Brain microvascular endothelial cell (primary cell): ENCODE measurements at regions not wholly inside any gene's neighbourhood (a gene's known extent, or its start where the extent isn't known, plus 50 kb on each side); places are given as distances from the start of the nearest gene placed in this dataset.

ENCODE experiments used
- DNase-seq: peaks from one replicate; pipeline ENCODE4 v3.0.0-alpha.2; 2020
- H3K27ac ChIP-seq: fragments of 250-450 bp; sonication (Bioruptor Pico); 2 replicates; pipeline ENCODE4 v1.5.1; 2020; ENCODE audit warnings: mild to moderate bottlenecking, moderate library complexity
- H3K27me3 ChIP-seq: fragments of 250-450 bp; sonication (Bioruptor Pico); replicated peaks from 2 replicates; pipeline ENCODE4 v1.5.1; 2020; ENCODE audit warnings: mild to moderate bottlenecking
- H3K36me3 ChIP-seq: fragments of 250-450 bp; sonication (Bioruptor Pico); replicated peaks from 2 replicates; pipeline ENCODE4 v1.5.1; 2020; ENCODE audit warnings: mild to moderate bottlenecking
- H3K4me3 ChIP-seq: 2 replicates; pipeline ENCODE4 v1.5.1; 2011; ENCODE audit warnings: low read depth, mild to moderate bottlenecking, control low read depth, low read length, moderate library complexity
- CTCF ChIP-seq: IDR thresholded peaks from 2 replicates; pipeline ENCODE4 v1.5.1; 2011; ENCODE audit warnings: low read depth, mild to moderate bottlenecking, moderate library complexity, low read length, control low read depth, inconsistent platforms; ENCODE audit errors: missing control alignments
- in situ Hi-C: cut with HindIII; loops from 2 replicates; pipeline ENCODE4 v1.10.0; 2017; ENCODE audit warnings: low sequenced_read_pairs, low pct_ligation_motif_present

- TF ChIP-seq CTCF, result no peak
- no peak overlapping the region for H3K27ac ChIP-seq
- in situ Hi-C loops, result no loop called here
- no peaks in the 10 kb centered on the region for H3K36me3 ChIP-seq
- H3K27me3 ChIP-seq, result no peaks in the 10 kb centered on the region
- DNase-seq, result no peak
- no peak overlapping the region for H3K4me3 ChIP-seq
Measured at GRCh38 chr4:63678358-63678931, 730.8 kb downstream of the TECRL start.

GRCh38 chr4:63670735-63671134, 738.5 kb downstream of the TECRL start:
- no peak for TF ChIP-seq CTCF
- no peak overlapping the region for H3K4me3 ChIP-seq
- no peak overlapping the region for H3K27ac ChIP-seq
- no peaks in the 10 kb centered on the region for H3K36me3 ChIP-seq
- in situ Hi-C loops, result no loop called here
- H3K27me3 ChIP-seq, result no peaks in the 10 kb centered on the region
- no peak for DNase-seq

GRCh38 chr4:63663870-63664269, 745.4 kb downstream of the TECRL start:
- no peak for TF ChIP-seq CTCF
- Histone ChIP-seq H3K27me3 (no peaks in the 10 kb centered on the region), H3K36me3 (no peaks in the 10 kb centered on the region), H3K27ac (no peak overlapping the region), H3K4me3 (no peak overlapping the region)
- in situ Hi-C loops, result no loop called here
- no peak for DNase-seq

- no peak overlapping the region for H3K27ac ChIP-seq
- no peak for DNase-seq
- in situ Hi-C loops, result no loop called here
- H3K36me3 ChIP-seq, result no peaks in the 10 kb centered on the region
- no peak overlapping the region for H3K4me3 ChIP-seq
- H3K27me3 ChIP-seq, result no peaks in the 10 kb centered on the region
- TF ChIP-seq CTCF, result no peak
Measured at GRCh38 chr4:63644396-63644795, 764.9 kb downstream of the TECRL start.

- H3K4me3 ChIP-seq, result no peak overlapping the region
Measured at GRCh38 chr4:63637270-63637669, 772.0 kb downstream of the TECRL start.

More at GRCh38 chr4:63637270-63637669, 772.0 kb downstream of the TECRL start:
- H3K27me3 ChIP-seq, result no peaks in the 10 kb centered on the region
- in situ Hi-C loops, result no loop called here
- no peak for DNase-seq
- no peak for TF ChIP-seq CTCF
- no peaks in the 10 kb centered on the region for H3K36me3 ChIP-seq
- no peak overlapping the region for H3K27ac ChIP-seq
